ENCODE measurements at regions not wholly inside any gene's neighbourhood (a gene's known extent, or its start where the extent isn't known, plus 50 kb on each side); places are given as distances from the start of the nearest gene placed in this dataset.

DNA sequence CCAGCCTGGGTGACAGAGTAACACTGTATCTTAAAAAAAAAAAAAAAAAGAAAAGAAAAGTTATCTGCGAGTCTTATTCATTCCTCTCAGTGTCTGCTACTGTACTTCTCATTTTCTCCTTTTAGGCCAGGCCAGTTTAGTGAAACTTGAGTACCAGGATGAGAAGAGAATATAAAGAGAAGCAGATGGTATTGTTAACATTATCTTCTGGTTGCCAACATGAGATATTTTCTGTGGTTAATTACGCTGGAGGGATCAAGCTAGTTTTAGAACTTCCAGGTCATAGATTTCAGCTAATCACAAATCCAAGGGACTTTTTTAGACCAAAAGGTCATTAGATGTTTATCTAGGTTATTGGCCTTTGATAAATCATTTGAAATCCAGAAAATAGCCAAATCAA is 252.6 kb upstream of the SMIM30 start:
- Histone ChIP-seq H2BK5ac (ENCODE audit: low read depth, low read length, poor library complexity, severe bottlenecking) (no peak overlapping the region), H4K91ac (ENCODE audit: insufficient read depth, low read depth, low read length) (no peak overlapping the region), H3K4me2 (ENCODE audit: low read depth, low read length) (no peak overlapping the region), H2AFZ (replicated peaks; ENCODE audit: low read length, poor library complexity) (no peak overlapping the region), H4K20me1 (ENCODE audit: insufficient read depth, low read length) (no peaks in the 10 kb centered on the region), H4K5ac (ENCODE audit: low read depth, low read length) (no peak overlapping the region), H3K4me3 (ENCODE audit: insufficient read depth, low read depth, low read length) (no peak overlapping the region), H2BK20ac (ENCODE audit: low read depth, low read length) (no peak overlapping the region), H3K4me1 (ENCODE audit: control insufficient read depth, insufficient read depth, low read length) (peaks cover 2% of the 10 kb centered on the region; the same call in 1 of the 2 replicates), H2BK15ac (ENCODE audit: low read depth, low read length) (no peak overlapping the region), H2AK9ac (replicated peaks; ENCODE audit: low read depth, low read length, poor library complexity) (no peak overlapping the region), H3K27ac (ENCODE audit: insufficient read depth, low read length) (no peak overlapping the region), H3K56ac (ENCODE audit: extremely low read depth, insufficient read depth, low read length) (no peak overlapping the region), H2AK5ac (ENCODE audit: low read depth, low read length) (no peak overlapping the region), H3K36me3 (ENCODE audit: control insufficient read depth, insufficient read depth, low read length) (no peaks in the 10 kb centered on the region), H3K9ac (ENCODE audit: low read depth, low read length) (no peak overlapping the region), H2BK120ac (ENCODE audit: low read depth, low read length) (no peak overlapping the region), H3K4ac (ENCODE audit: low read depth, low read length) (no peak overlapping the region), H3K9me3 (ENCODE audit: control insufficient read depth, insufficient read depth, low read length) (no peaks in the 10 kb centered on the region), H3K18ac (ENCODE audit: low read depth, low read length) (no peak overlapping the region), H3K23ac (ENCODE audit: low read depth, low read length) (no peak overlapping the region), H3K14ac (replicated peaks; ENCODE audit: low read depth, low read length) (no peak overlapping the region), H3K79me1 (ENCODE audit: low read depth in 1 of 2, low read length in 2 of 2) (no peaks in the 10 kb centered on the region), H3K9me1 (ENCODE audit: insufficient read depth, low read length) (no peaks in the 10 kb centered on the region), H3K27me3 (ENCODE audit: control insufficient read depth, insufficient read depth, low read length) (no peaks in the 10 kb centered on the region), H4K8ac (ENCODE audit: low read depth in 2 of 2, low read length in 2 of 2) (no peak overlapping the region)
- ATAC-seq (ENCODE audit: low read depth) = peak; percentile 69
- DNase-seq = peak; percentile 8
- no TSS peak for BruUV-seq (replicated peaks)
- TF ChIP-seq NFE2L2 (IDR thresholded peaks at IDR 0.05; ENCODE audit: low read depth, low read length) (no peak), RFX5 (IDR thresholded peaks at IDR 0.05; ENCODE audit: low read depth, low read length) (no peak), CEBPB (IDR thresholded peaks at IDR 0.05; ENCODE audit: low read depth, low read length) (no peak), RCOR1 (IDR thresholded peaks at IDR 0.05; ENCODE audit: insufficient replicate concordance, low read length) (no peak), BHLHE40 (IDR thresholded peaks at IDR 0.05; ENCODE audit: low read depth, low read length) (no peak), MAZ (IDR thresholded peaks at IDR 0.05; ENCODE audit: borderline replicate concordance, low read depth, low read length) (no peak), RAD21 (IDR thresholded peaks at IDR 0.05; ENCODE audit: low read length) (no peak), SMC3 (IDR thresholded peaks at IDR 0.05; ENCODE audit: low read depth, low read length) (no peak), CHD1 (IDR thresholded peaks at IDR 0.05; ENCODE audit: low read depth, low read length) (no peak), FOS (IDR thresholded peaks at IDR 0.05; ENCODE audit: low read depth, low read length) (no peak), MXI1 (IDR thresholded peaks at IDR 0.05; ENCODE audit: borderline replicate concordance, low read depth, low read length) (no peak), POLR2A (IDR thresholded peaks at IDR 0.05; ENCODE audit: low read depth, low read length) (no peak), MAFK (IDR thresholded peaks at IDR 0.05; ENCODE audit: low read depth, low read length) (no peak), USF2 (IDR thresholded peaks at IDR 0.05; ENCODE audit: low read depth, low read length) (no peak)
- TF ChIP-seq, protein P1, sequence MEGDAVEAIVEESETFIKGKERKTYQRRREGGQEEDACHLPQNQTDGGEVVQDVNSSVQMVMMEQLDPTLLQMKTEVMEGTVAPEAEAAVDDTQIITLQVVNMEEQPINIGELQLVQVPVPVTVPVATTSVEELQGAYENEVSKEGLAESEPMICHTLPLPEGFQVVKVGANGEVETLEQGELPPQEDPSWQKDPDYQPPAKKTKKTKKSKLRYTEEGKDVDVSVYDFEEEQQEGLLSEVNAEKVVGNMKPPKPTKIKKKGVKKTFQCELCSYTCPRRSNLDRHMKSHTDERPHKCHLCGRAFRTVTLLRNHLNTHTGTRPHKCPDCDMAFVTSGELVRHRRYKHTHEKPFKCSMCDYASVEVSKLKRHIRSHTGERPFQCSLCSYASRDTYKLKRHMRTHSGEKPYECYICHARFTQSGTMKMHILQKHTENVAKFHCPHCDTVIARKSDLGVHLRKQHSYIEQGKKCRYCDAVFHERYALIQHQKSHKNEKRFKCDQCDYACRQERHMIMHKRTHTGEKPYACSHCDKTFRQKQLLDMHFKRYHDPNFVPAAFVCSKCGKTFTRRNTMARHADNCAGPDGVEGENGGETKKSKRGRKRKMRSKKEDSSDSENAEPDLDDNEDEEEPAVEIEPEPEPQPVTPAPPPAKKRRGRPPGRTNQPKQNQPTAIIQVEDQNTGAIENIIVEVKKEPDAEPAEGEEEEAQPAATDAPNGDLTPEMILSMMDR (conservative IDR thresholded peaks at IDR 0.05; ENCODE audit: low read depth, low read length) = no peak
- TF ChIP-seq, protein P2, sequence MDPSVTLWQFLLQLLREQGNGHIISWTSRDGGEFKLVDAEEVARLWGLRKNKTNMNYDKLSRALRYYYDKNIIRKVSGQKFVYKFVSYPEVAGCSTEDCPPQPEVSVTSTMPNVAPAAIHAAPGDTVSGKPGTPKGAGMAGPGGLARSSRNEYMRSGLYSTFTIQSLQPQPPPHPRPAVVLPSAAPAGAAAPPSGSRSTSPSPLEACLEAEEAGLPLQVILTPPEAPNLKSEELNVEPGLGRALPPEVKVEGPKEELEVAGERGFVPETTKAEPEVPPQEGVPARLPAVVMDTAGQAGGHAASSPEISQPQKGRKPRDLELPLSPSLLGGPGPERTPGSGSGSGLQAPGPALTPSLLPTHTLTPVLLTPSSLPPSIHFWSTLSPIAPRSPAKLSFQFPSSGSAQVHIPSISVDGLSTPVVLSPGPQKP (IDR thresholded peaks at IDR 0.05; ENCODE audit: borderline replicate concordance, low read depth, low read length) = no peak
- WGBS, 2 experiments (ENCODE audit: extremely low coverage in 2 of 2, insufficient read length in 1 of 2) = no CpG with 5 or more reads among the region's 2 CpGs
- dilution Hi-C loops (cut with HindIII; ENCODE audit: low sequenced_read_pairs, unreplicated experiment) = no loop called here
- intact Hi-C loops (cut with micrococcal nuclease) = no loop called here
- in situ Hi-C loops (cut with MboI; ENCODE audit: low sequenced_read_pairs) = no loop called here
- ChIA-PET CTCF (no interaction called here), POLR2A (ENCODE audit: unreplicated experiment) (no interaction called here)

All from IMR-90 (cell line).